ENCODE measurements at regions not wholly inside any gene's neighbourhood (a gene's known extent, or its start where the extent isn't known, plus 50 kb on each side); places are given as distances from the start of the nearest gene placed in this dataset.

- no peak for DNase-seq (ENCODE audit: low spot score)
- ChIA-PET POLR2A (ENCODE audit: low non-redundant PET) (no interaction called here), CTCF (no interaction called here)
- TF ChIP-seq CTCF (conservative IDR thresholded peaks at IDR 0.05; ENCODE audit: low read depth, low read length), result no peak
- TF ChIP-seq EZH2 (IDR thresholded peaks at IDR 0.05; ENCODE audit: borderline replicate concordance, low read depth, low read length, poor library complexity, severe bottlenecking), result no peak
- H3K9me3 ChIP-seq (ENCODE audit: low read depth, low read length, poor library complexity, severe bottlenecking), result no peaks in the 10 kb centered on the region
- H3K4me3 ChIP-seq (ENCODE audit: low read depth, low read length, poor library complexity, severe bottlenecking), result no peak overlapping the region
- no peaks in the 10 kb centered on the region for H3K27me3 ChIP-seq (replicated peaks; ENCODE audit: insufficient read depth, low read depth, low read length, poor library complexity)
- intact Hi-C loops (cut with micrococcal nuclease; ENCODE audit: unreplicated experiment), result no loop called here
- no peaks in the 10 kb centered on the region for H3K36me3 ChIP-seq (ENCODE audit: insufficient read depth, low read length, poor library complexity, severe bottlenecking)
- BruUV-seq (replicated peaks), result no TSS peak
- H3K27ac ChIP-seq (ENCODE audit: low read depth, low read length, poor library complexity, severe bottlenecking), result no peak overlapping the region
- H3K4me1 ChIP-seq (ENCODE audit: insufficient read depth, low read length, poor library complexity, severe bottlenecking), result peaks cover 8% of the 10 kb centered on the region
Measured at GRCh38 chr5:109529520-109529919, 119.7 kb upstream of the PJA2 start.

DNA sequence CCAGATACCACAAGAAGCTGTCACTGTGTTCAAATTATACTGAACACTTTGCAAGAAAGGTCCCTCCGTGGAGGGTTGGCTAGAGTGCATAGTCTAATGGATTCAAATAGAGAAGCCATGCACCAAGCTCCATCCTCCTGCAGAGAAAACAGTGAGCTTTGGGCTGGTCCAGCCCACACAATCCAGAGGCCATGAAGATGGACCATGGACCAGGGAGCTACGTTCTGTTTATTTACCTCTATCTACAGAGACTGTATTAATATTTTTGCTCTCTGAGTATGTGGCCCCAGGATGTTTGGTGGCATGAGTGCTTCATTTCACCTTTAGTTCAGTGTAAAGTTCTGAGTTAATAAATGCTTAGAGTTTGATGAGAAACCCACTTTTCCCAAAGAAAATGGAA is 114.8 kb upstream of the PJA2 start:
- intact Hi-C loops (cut with micrococcal nuclease; ENCODE audit: unreplicated experiment), result no loop called here
- ChIA-PET CTCF (no interaction called here), POLR2A (ENCODE audit: low non-redundant PET) (interaction anchor here (0.7 kb wide), 1 partner anchor 54 kb away, joined by 3 read pairs; no protein-coding TSS in a partner anchor)
- no peaks in the 10 kb centered on the region for H3K9me3 ChIP-seq (ENCODE audit: low read depth, low read length, poor library complexity, severe bottlenecking)
- no peaks in the 10 kb centered on the region for H3K27me3 ChIP-seq (replicated peaks; ENCODE audit: insufficient read depth, low read depth, low read length, poor library complexity)
- no peak overlapping the region for H3K27ac ChIP-seq (ENCODE audit: low read depth, low read length, poor library complexity, severe bottlenecking)
- no peak for TF ChIP-seq CTCF (conservative IDR thresholded peaks at IDR 0.05; ENCODE audit: low read depth, low read length)
- TF ChIP-seq EZH2 (IDR thresholded peaks at IDR 0.05; ENCODE audit: borderline replicate concordance, low read depth, low read length, poor library complexity, severe bottlenecking), result no peak
- H3K4me1 ChIP-seq (ENCODE audit: insufficient read depth, low read length, poor library complexity, severe bottlenecking), result peaks cover 3% of the 10 kb centered on the region
- no peak for DNase-seq (ENCODE audit: low spot score)
- no peaks in the 10 kb centered on the region for H3K36me3 ChIP-seq (ENCODE audit: insufficient read depth, low read length, poor library complexity, severe bottlenecking)
- no peak overlapping the region for H3K4me3 ChIP-seq (ENCODE audit: low read depth, low read length, poor library complexity, severe bottlenecking)
- BruUV-seq (replicated peaks), result no TSS peak

GRCh38 chr5:109524026-109524425 is 114.3 kb upstream of the PJA2 start:
- Histone ChIP-seq H3K27ac (ENCODE audit: low read depth, low read length, poor library complexity, severe bottlenecking) (no peak overlapping the region), H3K4me3 (ENCODE audit: low read depth, low read length, poor library complexity, severe bottlenecking) (no peak overlapping the region), H3K4me1 (ENCODE audit: insufficient read depth, low read length, poor library complexity, severe bottlenecking) (peaks cover 3% of the 10 kb centered on the region), H3K27me3 (replicated peaks; ENCODE audit: insufficient read depth, low read depth, low read length, poor library complexity) (no peaks in the 10 kb centered on the region), H3K9me3 (ENCODE audit: low read depth, low read length, poor library complexity, severe bottlenecking) (no peaks in the 10 kb centered on the region), H3K36me3 (ENCODE audit: insufficient read depth, low read length, poor library complexity, severe bottlenecking) (no peaks in the 10 kb centered on the region)
- POLR2A ChIA-PET (ENCODE audit: low non-redundant PET), result no interaction called here
- intact Hi-C loops (cut with micrococcal nuclease; ENCODE audit: unreplicated experiment), result no loop called here
- CTCF ChIA-PET, result no interaction called here
- DNase-seq (ENCODE audit: low spot score), result no peak
- no peak for TF ChIP-seq CTCF (conservative IDR thresholded peaks at IDR 0.05; ENCODE audit: low read depth, low read length)
- no TSS peak for BruUV-seq (replicated peaks)
